CD4-positive, alpha-beta T cell (primary cell): ENCODE measurements at regions not wholly inside any gene's neighbourhood (a gene's known extent, or its start where the extent isn't known, plus 50 kb on each side); places are given as distances from the start of the nearest gene placed in this dataset.

Experiments used
- ATAC-seq: fragments of 200-7000 bp; cut with Tn5 transposase; one replicate; pipeline ENCODE4 v1.10.0; 2022; ENCODE audit warnings: mild to moderate bottlenecking; ENCODE audit not compliant: poor library complexity
- CTCF ChIA-PET: fragments of 350-600 bp; sonication (Branson Sonifier 250); formaldehyde crosslinking; loops from one replicate; lab custom pipeline; 2021; ENCODE audit warnings: antibody characterized with exemption, inconsistent platforms; lab: Charles Lee
- POLR2A ChIA-PET: fragments of 350-600 bp; sonication (Branson Sonifier 250); formaldehyde crosslinking; loops from one replicate; lab custom pipeline; 2021; ENCODE audit warnings: antibody characterized with exemption, inconsistent platforms; lab: Charles Lee
- DNase-seq, 14 experiments: peaks; one replicate each; pipeline ENCODE4 v3.0.0-alpha.2; 2013 to 2020; ENCODE audit warnings: mixed read lengths in 2 of 14
- H3K27ac ChIP-seq, 2 donors: one replicate each; pipeline versions ENCODE4 v1.5.1 to v1.7.0; 2013; ENCODE audit warnings: low read length in 2 of 2, low read depth in 1 of 2, mild to moderate bottlenecking in 1 of 2
- H3K27me3 ChIP-seq, 2 experiments: 1 replicate in 1 of 2; 2 replicates in 1 of 2; pipeline versions ENCODE4 v1.6.1 to v1.7.0; 2013; ENCODE audit warnings: low read length in 2 of 2, control low read depth in 1 of 2, mild to moderate bottlenecking in 1 of 2, moderate library complexity in 1 of 2; ENCODE audit not compliant: insufficient read depth in 2 of 2, control insufficient read depth in 1 of 2
- H3K36me3 ChIP-seq: one replicate; pipeline ENCODE4 v1.6.1; 2013; ENCODE audit warnings: low read length, control low read depth; ENCODE audit not compliant: insufficient read depth
- H3K4me1 ChIP-seq: one replicate; pipeline ENCODE4 v1.6.1; 2013; ENCODE audit warnings: low read length, control low read depth; ENCODE audit not compliant: insufficient read depth
- H3K4me3 ChIP-seq: one replicate; pipeline ENCODE4 v1.5.1; 2013; ENCODE audit warnings: mild to moderate bottlenecking, low read length, moderate library complexity
- H3K9me3 ChIP-seq, 2 experiments: 1 replicate in 1 of 2; 2 replicates in 1 of 2; pipeline versions ENCODE4 v1.6.1 to v1.7.0; 2013; ENCODE audit warnings: low read length in 2 of 2, mild to moderate bottlenecking in 2 of 2, control low read depth in 1 of 2, moderate library complexity in 1 of 2; ENCODE audit not compliant: control insufficient read depth in 1 of 2, insufficient read depth in 1 of 2
- H3K27ac Mint-ChIP-seq: one replicate; pipeline ENCODE4 v1.8.0; 2020; ENCODE audit warnings: mixed read lengths
- H3K27me3 Mint-ChIP-seq: one replicate; pipeline ENCODE4 v1.8.0; 2021; ENCODE audit warnings: mixed read lengths
- H3K36me3 Mint-ChIP-seq: one replicate; pipeline ENCODE4 v1.8.0; 2021; ENCODE audit warnings: low read depth, mixed read lengths
- H3K4me1 Mint-ChIP-seq: one replicate; pipeline ENCODE4 v1.8.0; 2021; ENCODE audit warnings: low read depth, mixed read lengths
- H3K4me3 Mint-ChIP-seq: one replicate; pipeline ENCODE4 v1.8.0; 2020; ENCODE audit warnings: mild to moderate bottlenecking, mixed read lengths
- H3K9me3 Mint-ChIP-seq: one replicate; pipeline ENCODE4 v1.8.0; 2020; ENCODE audit warnings: mixed read lengths
- CTCF ChIP-seq: fragments of 200-600 bp; IDR thresholded peaks from one replicate; pipeline ENCODE4 v1.8.0; 2022; ENCODE audit warnings: antibody characterized with exemption, mild to moderate bottlenecking
- intact Hi-C, 2 experiments: fragments of 100-400 bp; cut with DNase I in 1 of 2; cut with micrococcal nuclease in 1 of 2; formaldehyde crosslinking; loops; one replicate each; pipeline versions ENCODE4 v1.15.1 to v1.9.0; 2023 to 2025; cut with DNase I, micrococcal nuclease

- Histone ChIP-seq H3K27ac (no peak overlapping the region), H3K36me3 (no peaks in the 10 kb centered on the region), H3K27me3 (no peaks in the 10 kb centered on the region), H3K4me1 (no peaks in the 10 kb centered on the region), H3K9me3 (no peaks in the 10 kb centered on the region), H3K4me3 (no peak overlapping the region)
- no peaks in the 10 kb centered on the region for H3K36me3 Mint-ChIP-seq
- H3K27me3 Mint-ChIP-seq: no peaks in the 10 kb centered on the region
- intact Hi-C loops: no loop called here
- ChIA-PET POLR2A (no interaction called here), CTCF (no interaction called here)
- TF ChIP-seq CTCF: no peak
- DNase-seq: no peak
- H3K4me1 Mint-ChIP-seq: no peaks in the 10 kb centered on the region
- ATAC-seq: no peak
- peaks cover 16% of the 10 kb centered on the region for H3K9me3 Mint-ChIP-seq
- H3K27ac Mint-ChIP-seq: no peak overlapping the region
- no peak overlapping the region for H3K4me3 Mint-ChIP-seq
These were observed 371.9 kb downstream of the CETN3 start for GRCh38 chr5:90037646-90038045.

- intact Hi-C loops: no loop called here
- Histone ChIP-seq H3K9me3 (peaks cover 0 to 3% of the 10 kb centered on the region in 2 experiments), H3K4me1 (no peaks in the 10 kb centered on the region), H3K27me3 (no peaks in the 10 kb centered on the region), H3K27ac (no peak overlapping the region), H3K36me3 (no peaks in the 10 kb centered on the region), H3K4me3 (no peak overlapping the region)
- POLR2A ChIA-PET: no interaction called here
- CTCF ChIA-PET: no interaction called here
- ATAC-seq: no peak
- no peaks in the 10 kb centered on the region for H3K9me3 Mint-ChIP-seq
- H3K4me1 Mint-ChIP-seq: no peaks in the 10 kb centered on the region
- H3K4me3 Mint-ChIP-seq: no peak overlapping the region
- H3K27me3 Mint-ChIP-seq: no peaks in the 10 kb centered on the region
- H3K36me3 Mint-ChIP-seq: no peaks in the 10 kb centered on the region
- TF ChIP-seq CTCF: no peak
- H3K27ac Mint-ChIP-seq: no peak overlapping the region
- DNase-seq: no peak
These were observed 386.9 kb downstream of the CETN3 start for GRCh38 chr5:90022711-90023053.

GRCh38 chr5:90022002-90022710, 387.4 kb downstream of the CETN3 start:
- Histone ChIP-seq H3K4me1 (no peaks in the 10 kb centered on the region), H3K9me3 (peaks cover 0 to 3% of the 10 kb centered on the region in 2 experiments), H3K27ac (no peak overlapping the region), H3K36me3 (no peaks in the 10 kb centered on the region), H3K4me3 (no peak overlapping the region), H3K27me3 (no peaks in the 10 kb centered on the region)
- intact Hi-C loops: no loop called here
- no peak for TF ChIP-seq CTCF
- H3K36me3 Mint-ChIP-seq: no peaks in the 10 kb centered on the region
- ChIA-PET CTCF (no interaction called here), POLR2A (no interaction called here)
- no peaks in the 10 kb centered on the region for H3K4me1 Mint-ChIP-seq
- H3K4me3 Mint-ChIP-seq: no peak overlapping the region
- H3K9me3 Mint-ChIP-seq: no peaks in the 10 kb centered on the region
- DNase-seq (no peak), ATAC-seq (no peak)
- H3K27ac Mint-ChIP-seq: no peak overlapping the region
- H3K27me3 Mint-ChIP-seq: no peaks in the 10 kb centered on the region
